GM12874 (cell line): ENCODE measurements at regions not wholly inside any gene's neighbourhood (a gene's known extent, or its start where the extent isn't known, plus 50 kb on each side); places are given as distances from the start of the nearest gene placed in this dataset.

Experiments
- TF ChIP-seq, protein P1 (sequence below): IDR thresholded peaks from 2 replicates; pipeline ENCODE4 v1.5.1; 2011; ENCODE audit warnings: low read depth, mild to moderate bottlenecking, control low read depth, low read length, moderate library complexity; ENCODE audit not compliant: insufficient read depth

DNA sequence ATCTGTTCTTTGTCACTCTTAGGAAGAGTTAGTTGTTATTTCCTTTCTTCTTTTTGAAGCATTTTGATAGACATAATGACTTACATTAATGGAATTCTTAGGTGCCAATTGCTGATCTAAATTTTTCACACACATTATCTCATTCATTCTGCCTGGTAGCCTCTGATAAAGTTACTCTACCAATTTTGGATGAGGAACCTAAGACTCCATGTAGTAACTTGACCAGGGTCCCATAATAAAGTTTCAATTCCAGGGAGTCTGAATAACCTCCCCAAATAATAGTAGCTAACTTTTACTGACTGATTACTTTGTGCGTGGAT, 73.2 kb upstream of the CITED2 start:
- TF ChIP-seq, protein P1, sequence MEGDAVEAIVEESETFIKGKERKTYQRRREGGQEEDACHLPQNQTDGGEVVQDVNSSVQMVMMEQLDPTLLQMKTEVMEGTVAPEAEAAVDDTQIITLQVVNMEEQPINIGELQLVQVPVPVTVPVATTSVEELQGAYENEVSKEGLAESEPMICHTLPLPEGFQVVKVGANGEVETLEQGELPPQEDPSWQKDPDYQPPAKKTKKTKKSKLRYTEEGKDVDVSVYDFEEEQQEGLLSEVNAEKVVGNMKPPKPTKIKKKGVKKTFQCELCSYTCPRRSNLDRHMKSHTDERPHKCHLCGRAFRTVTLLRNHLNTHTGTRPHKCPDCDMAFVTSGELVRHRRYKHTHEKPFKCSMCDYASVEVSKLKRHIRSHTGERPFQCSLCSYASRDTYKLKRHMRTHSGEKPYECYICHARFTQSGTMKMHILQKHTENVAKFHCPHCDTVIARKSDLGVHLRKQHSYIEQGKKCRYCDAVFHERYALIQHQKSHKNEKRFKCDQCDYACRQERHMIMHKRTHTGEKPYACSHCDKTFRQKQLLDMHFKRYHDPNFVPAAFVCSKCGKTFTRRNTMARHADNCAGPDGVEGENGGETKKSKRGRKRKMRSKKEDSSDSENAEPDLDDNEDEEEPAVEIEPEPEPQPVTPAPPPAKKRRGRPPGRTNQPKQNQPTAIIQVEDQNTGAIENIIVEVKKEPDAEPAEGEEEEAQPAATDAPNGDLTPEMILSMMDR, result no peak

DNA sequence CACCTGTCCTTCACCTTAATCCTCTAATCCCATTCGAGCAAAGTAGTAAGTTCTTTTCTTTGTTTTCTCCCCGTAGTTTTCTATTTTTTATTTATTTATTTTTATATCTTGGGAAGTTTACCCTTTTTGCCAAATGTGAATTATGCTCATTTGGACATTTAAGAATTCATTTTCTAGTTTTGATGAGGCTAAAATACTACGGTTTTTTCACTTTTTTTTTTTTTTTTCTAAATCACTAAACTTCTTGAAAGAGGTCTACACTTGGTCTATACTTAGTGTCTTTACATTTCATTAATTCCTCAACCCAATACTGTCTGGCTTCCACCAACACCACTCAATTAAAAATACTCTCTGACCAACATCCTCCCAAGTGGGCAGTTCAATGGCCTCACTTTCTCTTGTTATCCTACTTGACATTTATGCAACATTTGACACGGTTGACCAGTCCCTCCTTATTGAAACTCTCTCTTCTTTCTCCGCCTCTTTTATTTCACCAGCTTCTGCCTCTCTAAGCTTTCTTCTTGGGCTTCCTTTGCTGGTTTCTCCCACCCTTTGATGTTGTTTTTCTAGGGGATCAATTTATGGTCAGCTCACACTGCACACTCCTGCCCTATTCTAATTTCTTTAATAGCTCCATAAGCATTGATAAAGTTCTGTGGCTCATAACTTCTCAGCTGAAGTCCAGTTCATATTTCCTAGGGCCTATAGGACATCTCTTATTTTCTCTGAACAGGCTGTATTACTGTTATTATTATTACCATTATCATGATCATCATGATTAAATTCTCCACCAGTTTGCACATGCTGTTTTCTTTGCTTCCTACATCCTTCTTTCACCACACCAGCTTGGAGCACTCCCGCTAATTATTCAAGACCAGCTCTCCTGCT, 72.6 kb upstream of the CITED2 start:
- TF ChIP-seq, protein P1, result no peak

DNA sequence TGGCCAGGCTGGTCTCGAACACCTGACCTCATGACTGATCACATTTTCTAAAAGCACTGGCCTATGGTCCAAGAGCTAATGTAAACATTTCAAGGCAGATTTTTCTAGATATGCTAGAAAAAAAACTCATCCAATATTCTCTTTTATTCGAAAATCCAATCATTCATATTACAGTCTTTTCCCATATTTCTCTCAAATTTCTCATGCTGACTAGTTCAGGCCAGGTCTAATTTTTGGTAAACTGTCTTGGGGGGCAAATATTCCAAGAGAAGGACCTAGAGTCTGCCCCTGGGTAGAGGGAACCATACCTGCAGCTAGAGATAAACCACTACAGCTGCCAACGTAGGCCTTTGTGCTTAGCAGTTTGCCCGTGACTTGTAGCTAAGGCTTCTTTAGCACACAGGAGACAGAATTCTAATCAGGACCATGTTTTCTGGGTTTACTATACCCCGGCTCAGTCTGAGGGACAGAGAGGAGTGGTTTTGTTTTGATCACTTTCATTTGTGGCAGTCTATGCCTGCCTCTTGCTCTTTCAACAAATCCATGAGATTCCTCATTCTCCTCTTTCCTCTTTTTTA, 71.8 kb upstream of the CITED2 start:
- TF ChIP-seq, protein P1, result no peak

DNA sequence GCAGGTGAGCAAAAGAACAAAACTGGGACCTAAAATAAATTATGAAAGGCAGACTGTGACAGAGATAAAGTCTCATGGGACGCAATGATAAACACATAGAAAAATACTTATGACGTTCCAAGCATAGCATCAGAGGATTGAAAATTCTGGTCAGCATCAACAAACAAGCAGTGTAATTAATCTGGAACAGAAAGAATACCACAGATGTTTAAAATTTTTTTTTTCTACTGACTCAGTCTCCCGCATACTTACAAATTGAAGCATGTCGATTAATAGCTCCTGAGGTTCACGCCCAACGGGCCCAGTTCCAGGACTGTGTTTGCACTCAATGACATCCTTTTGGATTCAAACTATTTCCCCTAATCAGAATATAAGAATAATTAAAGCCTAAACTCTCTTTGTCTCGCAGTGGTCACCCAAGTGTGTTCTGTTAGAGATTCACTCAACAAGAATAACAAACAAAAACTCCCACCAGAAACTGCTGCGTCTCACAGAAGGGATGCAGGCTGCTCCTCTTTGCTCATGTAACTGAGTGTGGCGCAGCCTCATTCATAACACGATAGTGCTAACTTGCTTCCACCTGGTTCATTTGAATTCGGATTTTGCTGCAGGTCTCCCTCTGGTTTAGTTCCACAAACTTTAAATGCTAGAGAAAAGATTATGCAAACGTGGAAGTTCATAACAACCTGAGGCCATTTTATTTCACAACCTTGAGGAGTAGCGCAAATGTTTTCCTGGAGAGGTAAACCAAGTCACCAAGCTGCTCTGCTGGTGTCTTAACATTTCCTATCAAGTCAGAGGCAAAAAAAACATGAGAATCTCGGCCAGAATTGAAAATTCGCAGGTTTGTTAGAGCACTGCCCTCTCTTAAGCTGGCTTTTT, 69.0 kb upstream of the CITED2 start:
- TF ChIP-seq, protein P1, result no peak

DNA sequence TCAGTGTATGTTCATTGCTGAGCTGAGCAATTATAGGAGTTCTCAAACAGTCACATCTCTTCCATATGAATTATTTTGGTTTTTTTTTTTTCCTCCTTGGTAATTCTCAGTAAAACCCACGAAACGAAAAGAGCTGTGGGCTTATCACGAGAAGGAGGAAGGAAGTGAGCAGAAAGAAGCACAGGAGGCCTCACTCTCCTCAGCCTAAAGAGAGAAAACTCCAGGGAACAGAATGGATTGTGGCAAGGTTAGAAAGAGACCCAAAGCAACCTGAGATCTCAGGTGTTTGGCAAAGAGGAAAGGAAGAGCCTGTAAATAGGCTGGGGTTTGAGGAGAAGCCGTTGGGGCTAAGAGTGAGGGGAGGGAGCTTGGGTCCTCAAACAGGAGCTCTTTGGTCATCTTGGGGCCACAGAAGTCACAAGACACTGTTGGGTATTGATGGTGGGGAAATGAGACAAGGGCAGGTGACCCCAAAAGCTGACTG, 67.8 kb upstream of the CITED2 start:
- TF ChIP-seq, protein P1, result no peak

DNA sequence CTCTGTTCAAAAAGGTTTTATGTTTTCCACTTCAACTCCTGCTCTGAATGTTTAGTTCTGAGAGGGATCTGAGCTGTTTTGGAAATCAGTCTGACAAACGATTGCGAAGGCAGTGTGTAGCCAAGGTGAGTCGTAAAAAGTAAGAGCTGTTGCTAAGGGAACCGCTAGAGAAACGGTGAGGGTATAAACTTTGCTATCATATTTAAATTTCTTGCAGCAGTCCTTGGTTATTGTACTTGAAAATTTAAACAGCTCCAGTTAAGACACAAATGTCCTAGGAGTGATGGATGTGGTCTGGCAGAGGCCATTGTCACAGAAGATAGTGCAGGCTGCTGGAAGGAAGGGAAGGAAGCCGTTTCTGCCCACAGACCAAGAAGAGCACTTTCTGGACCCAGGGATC, 64.9 kb upstream of the CITED2 start:
- TF ChIP-seq, protein P1, result no peak

DNA sequence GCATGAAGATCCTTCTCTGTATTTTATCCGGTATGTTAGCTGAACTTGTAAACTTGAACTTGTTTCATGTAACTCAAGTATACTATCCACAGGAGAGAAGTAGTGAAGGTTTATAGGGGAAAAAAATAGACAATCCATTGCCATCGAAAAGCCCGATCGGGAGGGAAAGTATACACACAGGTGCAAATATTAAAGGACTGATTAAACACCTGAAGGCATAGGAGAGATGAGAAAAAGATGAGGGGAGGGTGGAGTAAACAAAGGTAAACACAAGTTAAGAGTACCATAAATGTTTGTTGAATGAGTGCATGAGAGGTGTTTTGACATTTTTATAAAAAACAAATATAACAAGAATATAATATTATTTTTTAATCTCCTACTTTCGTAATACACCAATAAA, 64.3 kb upstream of the CITED2 start:
- TF ChIP-seq, protein P1, result no peak
